ENCODE measurements at regions not wholly inside any gene's neighbourhood (a gene's known extent, or its start where the extent isn't known, plus 50 kb on each side); places are given as distances from the start of the nearest gene placed in this dataset.

- no peak for DNase-seq (ENCODE audit: low read depth)
- H3K4me3 ChIP-seq (ENCODE audit: low read depth, low read length), result no peak overlapping the region
These were observed 324.4 kb upstream of the RTL1 start for GRCh38 chr14:101227611-101228594.

- no peak for DNase-seq (ENCODE audit: low read depth)
- no peak overlapping the region for H3K4me3 ChIP-seq (ENCODE audit: low read depth, low read length)
These were observed 325.5 kb upstream of the RTL1 start for GRCh38 chr14:101228949-101229541.

- DNase-seq (ENCODE audit: low read depth), result no peak
- no peak overlapping the region for H3K4me3 ChIP-seq (ENCODE audit: low read depth, low read length)
These were observed 326.1 kb upstream of the RTL1 start for GRCh38 chr14:101229666-101230065.

- DNase-seq (ENCODE audit: low read depth), result no peak
- no peak overlapping the region for H3K4me3 ChIP-seq (ENCODE audit: low read depth, low read length)
These were observed 326.8 kb upstream of the RTL1 start for GRCh38 chr14:101230161-101230850.

GRCh38 chr14:101230851-101231550, 327.5 kb upstream of the RTL1 start:
- H3K4me3 ChIP-seq (ENCODE audit: low read depth, low read length), result no peak overlapping the region
- DNase-seq (ENCODE audit: low read depth), result no peak

GRCh38 chr14:101231828-101232227, 328.3 kb upstream of the RTL1 start:
- DNase-seq (ENCODE audit: low read depth), result no peak
- H3K4me3 ChIP-seq (ENCODE audit: low read depth, low read length), result no peak overlapping the region

GRCh38 chr14:101232340-101233020, 328.8 kb upstream of the DIO3 start:
- DNase-seq (ENCODE audit: low read depth), result no peak

GRCh38 chr14:101233021-101233366, 328.3 kb upstream of the DIO3 start:
- H3K4me3 ChIP-seq (ENCODE audit: low read depth, low read length), result no peak overlapping the region

More at GRCh38 chr14:101232340-101233020, 328.8 kb upstream of the DIO3 start:
- no peak overlapping the region for H3K4me3 ChIP-seq (ENCODE audit: low read depth, low read length)

GRCh38 chr14:101233391-101233790, 327.9 kb upstream of the DIO3 start:
- no peak overlapping the region for H3K4me3 ChIP-seq (ENCODE audit: low read depth, low read length)
- no peak for DNase-seq (ENCODE audit: low read depth)

More at GRCh38 chr14:101233021-101233366, 328.3 kb upstream of the DIO3 start:
- DNase-seq (ENCODE audit: low read depth), result no peak

GRCh38 chr14:101233808-101234207, 327.5 kb upstream of the DIO3 start:
- no peak overlapping the region for H3K4me3 ChIP-seq (ENCODE audit: low read depth, low read length)
- DNase-seq (ENCODE audit: low read depth), result no peak

GRCh38 chr14:101234244-101234937, 326.9 kb upstream of the DIO3 start:
- H3K4me3 ChIP-seq (ENCODE audit: low read depth, low read length), result no peak overlapping the region
- DNase-seq (ENCODE audit: low read depth), result no peak

GRCh38 chr14:101234999-101235334, 326.3 kb upstream of the DIO3 start:
- DNase-seq (ENCODE audit: low read depth), result no peak

GRCh38 chr14:101235335-101236103, 325.8 kb upstream of the DIO3 start:
- DNase-seq (ENCODE audit: low read depth), result no peak
- no peak overlapping the region for H3K4me3 ChIP-seq (ENCODE audit: low read depth, low read length)

More at GRCh38 chr14:101234999-101235334, 326.3 kb upstream of the DIO3 start:
- H3K4me3 ChIP-seq (ENCODE audit: low read depth, low read length), result no peak overlapping the region

GRCh38 chr14:101236496-101237251, 324.6 kb upstream of the DIO3 start:
- no peak overlapping the region for H3K4me3 ChIP-seq (ENCODE audit: low read depth, low read length)
- no peak for DNase-seq (ENCODE audit: low read depth)

GRCh38 chr14:101237252-101237616, 324.1 kb upstream of the DIO3 start:
- DNase-seq (ENCODE audit: low read depth), result no peak
- no peak overlapping the region for H3K4me3 ChIP-seq (ENCODE audit: low read depth, low read length)

GRCh38 chr14:101239065-101239464, 322.2 kb upstream of the DIO3 start:
- H3K4me3 ChIP-seq (ENCODE audit: low read depth, low read length), result no peak overlapping the region
- no peak for DNase-seq (ENCODE audit: low read depth)

GRCh38 chr14:101241147-101241546, 320.1 kb upstream of the DIO3 start:
- no peak for DNase-seq (ENCODE audit: low read depth)
- H3K4me3 ChIP-seq (ENCODE audit: low read depth, low read length), result no peak overlapping the region

All from skeletal muscle cell (primary cell).